CD14-positive monocyte (primary cell): ENCODE measurements at regions not wholly inside any gene's neighbourhood (a gene's known extent, or its start where the extent isn't known, plus 50 kb on each side); places are given as distances from the start of the nearest gene placed in this dataset.
"Not testable (repeated sequence)": the region's sequence is repeated elsewhere in the genome, so short reads cannot be mapped to it uniquely, and the experiment has no call there.

ENCODE experiments used
- DNase-seq, 3 donors: peaks; one replicate each; pipeline ENCODE4 v3.0.0-alpha.2; 2011 to 2022
- H2AFZ ChIP-seq: 2 replicates; pipeline ENCODE4 v1.6.0; 2012; ENCODE audit warnings: mild to moderate bottlenecking, low read depth, low read length, inconsistent platforms; ENCODE audit not compliant: insufficient read depth, poor library complexity, severe bottlenecking
- H3K27ac ChIP-seq, 2 donors: 1 replicate in 1 of 2; 2 replicates in 1 of 2; pipeline ENCODE4 v1.5.1; 2012 to 2013; ENCODE audit warnings: low read length in 2 of 2, control low read depth in 1 of 2, inconsistent platforms in 1 of 2, low read depth in 1 of 2, mild to moderate bottlenecking in 1 of 2
- H3K27me3 ChIP-seq, 2 donors: one replicate each; pipeline versions ENCODE4 v1.6.0 to v1.6.1; 2011 to 2013; ENCODE audit warnings: low read length in 2 of 2; ENCODE audit not compliant: control insufficient read depth in 2 of 2, insufficient read depth in 2 of 2
- H3K36me3 ChIP-seq, 2 donors: replicated peaks in 1 of 2; 1 replicate in 1 of 2; 2 replicates in 1 of 2; pipeline versions ENCODE4 v1.5.1 to v1.6.1; 2012 to 2013; ENCODE audit warnings: low read length in 2 of 2, control low read depth in 1 of 2, inconsistent platforms in 1 of 2, mild to moderate bottlenecking in 1 of 2; ENCODE audit not compliant: insufficient read depth in 2 of 2, control insufficient read depth in 1 of 2
- H3K4me1 ChIP-seq, 2 donors: 1 replicate in 1 of 2; 2 replicates in 1 of 2; pipeline versions ENCODE4 v1.5.1 to v1.6.1; 2012 to 2013; ENCODE audit warnings: low read length in 2 of 2, control low read depth in 1 of 2, inconsistent platforms in 1 of 2, mild to moderate bottlenecking in 1 of 2, moderate library complexity in 1 of 2; ENCODE audit not compliant: insufficient read depth in 2 of 2, control insufficient read depth in 1 of 2
- H3K4me2 ChIP-seq: replicated peaks from 2 replicates; pipeline ENCODE3; 2012; ENCODE audit warnings: low read length, moderate library complexity, mild to moderate bottlenecking; ENCODE audit not compliant: poor library complexity, severe bottlenecking; ENCODE audit errors: extremely low read depth
- H3K4me3 ChIP-seq, 3 experiments: fragments of 200-600 bp in 1 of 3; sonication (generic) in 1 of 3; replicated peaks in 1 of 3; 1 replicate in 2 of 3; 2 replicates in 1 of 3; pipeline ENCODE4 v1.5.1; 2011 to 2013; ENCODE audit warnings: low read length in 3 of 3, mild to moderate bottlenecking in 3 of 3, control low read depth in 2 of 3, low read depth in 2 of 3, inconsistent platforms in 1 of 3, moderate library complexity in 1 of 3
- H3K79me2 ChIP-seq: 2 replicates; pipeline ENCODE4 v1.6.0; 2012; ENCODE audit warnings: mild to moderate bottlenecking, control low read depth, inconsistent platforms, low read length, moderate library complexity; ENCODE audit not compliant: insufficient read depth
- H3K9ac ChIP-seq: 2 replicates; pipeline ENCODE4 v1.6.0; 2017; ENCODE audit warnings: low read length, mild to moderate bottlenecking; ENCODE audit not compliant: insufficient read depth, poor library complexity, severe bottlenecking
- H3K9me3 ChIP-seq, 2 donors: replicated peaks in 1 of 2; 1 replicate in 1 of 2; 2 replicates in 1 of 2; pipeline versions ENCODE4 v1.5.1 to v1.6.1; 2012 to 2013; ENCODE audit warnings: low read length in 2 of 2, control low read depth in 1 of 2; ENCODE audit not compliant: control insufficient read depth in 1 of 2, insufficient read depth in 1 of 2
- H4K20me1 ChIP-seq: 2 replicates; pipeline ENCODE4 v1.6.0; 2012; ENCODE audit warnings: mild to moderate bottlenecking, low read length, control low read depth, moderate library complexity; ENCODE audit not compliant: insufficient read depth
- H3K27ac Mint-ChIP-seq, 7 donors: one replicate each; pipeline ENCODE4 v1.8.0; 2020; ENCODE audit warnings: mild to moderate bottlenecking in 7 of 7, mixed read lengths in 7 of 7, moderate library complexity in 6 of 7, inconsistent platforms in 2 of 7
- H3K27me3 Mint-ChIP-seq, 3 donors: one replicate each; pipeline ENCODE4 v1.8.0; 2021 to 2022; ENCODE audit warnings: low read depth in 3 of 3, mild to moderate bottlenecking in 3 of 3, mixed read lengths in 3 of 3, moderate library complexity in 3 of 3, inconsistent platforms in 1 of 3
- H3K36me3 Mint-ChIP-seq, 2 donors: one replicate each; pipeline ENCODE4 v1.8.0; 2020; ENCODE audit warnings: mixed read lengths in 2 of 2, inconsistent platforms in 1 of 2, mild to moderate bottlenecking in 1 of 2
- H3K4me1 Mint-ChIP-seq: one replicate; pipeline ENCODE4 v1.8.0; 2020; ENCODE audit warnings: mild to moderate bottlenecking, mixed read lengths
- H3K4me3 Mint-ChIP-seq, 2 donors: one replicate each; pipeline ENCODE4 v1.8.0; 2020; ENCODE audit warnings: mild to moderate bottlenecking in 2 of 2, mixed read lengths in 2 of 2, moderate library complexity in 1 of 2
- H3K9me3 Mint-ChIP-seq, 7 donors: one replicate each; pipeline ENCODE4 v1.8.0; 2020 to 2022; ENCODE audit warnings: mixed read lengths in 7 of 7, mild to moderate bottlenecking in 6 of 7, moderate library complexity in 6 of 7, inconsistent platforms in 2 of 7
- WGBS: methylation state at CpG from one replicate; pipeline ENCODE4 v1.1.5; 2013; ENCODE audit warnings: missing lambda C conversion rate; ENCODE audit not compliant: insufficient coverage; 5-methylcytosine and 5-hydroxymethylcytosine counted together
- intact Hi-C, 2 donors: fragments of 100-400 bp; cut with micrococcal nuclease; formaldehyde crosslinking; loops; one replicate each; pipeline versions ENCODE4 v1.15.0 to v1.15.1; 2023

DNA sequence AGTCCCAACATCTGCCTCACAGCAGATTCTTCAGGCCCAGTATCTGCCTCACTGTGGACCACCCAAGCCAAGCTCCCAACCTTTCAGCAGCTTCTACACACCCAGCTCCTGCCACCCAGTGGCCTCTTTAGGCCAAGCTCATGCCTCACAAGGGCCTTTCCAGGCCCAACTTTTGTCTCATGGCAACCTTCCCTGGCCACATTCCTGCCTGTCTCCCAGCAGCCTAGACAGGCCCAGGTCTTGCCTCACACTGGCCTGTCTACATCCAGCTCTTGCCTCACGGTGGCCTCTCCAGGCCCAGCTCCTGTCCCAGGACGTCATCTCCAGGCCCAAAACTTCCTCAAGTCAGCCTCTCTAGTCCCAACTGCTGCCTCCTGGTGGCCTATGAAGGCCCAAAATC lies 65.0 kb downstream of the CCDC201 start:
- H3K27ac ChIP-seq, DNase-seq, H3K4me3 ChIP-seq, H3K4me1 ChIP-seq, H4K20me1 ChIP-seq, H3K9me3 ChIP-seq, H2AFZ ChIP-seq, H3K27me3 ChIP-seq, H3K36me3 Mint-ChIP-seq, intact Hi-C loops, H3K27me3 Mint-ChIP-seq, H3K9ac ChIP-seq, H3K4me3 Mint-ChIP-seq, H3K4me2 ChIP-seq, H3K4me1 Mint-ChIP-seq, H3K79me2 ChIP-seq, H3K9me3 Mint-ChIP-seq, H3K36me3 ChIP-seq: not testable (repeated sequence)
- peak overlapping the region in 1 of 7 donors; percentile 75 for H3K27ac Mint-ChIP-seq
- no CpG with 5 or more reads among the region's 2 CpGs for WGBS

DNA sequence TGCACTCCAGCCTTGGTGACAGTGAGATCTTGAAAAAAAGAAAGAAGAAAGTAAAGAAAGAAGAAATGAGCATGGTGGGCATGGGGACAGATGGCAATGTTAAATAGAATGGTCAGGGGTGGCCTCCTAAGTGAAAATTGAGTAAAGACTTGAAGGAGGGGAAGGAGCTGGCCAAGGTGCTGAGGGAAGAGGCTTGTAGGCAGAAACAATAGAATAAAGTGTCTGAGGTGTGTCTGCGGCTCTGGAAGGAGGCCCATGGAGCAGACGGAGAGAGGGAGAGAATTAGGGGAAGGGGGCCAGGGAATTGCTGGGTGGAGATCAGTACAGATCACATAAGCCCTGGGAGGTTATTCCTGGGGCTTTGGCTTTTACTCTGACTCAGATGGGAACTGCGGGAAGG lies 70.7 kb downstream of the CCDC201 start:
- H3K27me3 ChIP-seq, H3K4me2 ChIP-seq, H4K20me1 ChIP-seq, H3K79me2 ChIP-seq, H3K4me1 ChIP-seq, H3K4me3 Mint-ChIP-seq, H3K9me3 ChIP-seq, H3K4me3 ChIP-seq, H3K9ac ChIP-seq, H2AFZ ChIP-seq, H3K27me3 Mint-ChIP-seq, H3K27ac ChIP-seq, H3K4me1 Mint-ChIP-seq, H3K27ac Mint-ChIP-seq, H3K36me3 Mint-ChIP-seq, H3K36me3 ChIP-seq, H3K9me3 Mint-ChIP-seq, intact Hi-C loops, DNase-seq: not testable (repeated sequence)
- 97% methylated on average over 3 of the region's 3 CpGs for WGBS

DNA sequence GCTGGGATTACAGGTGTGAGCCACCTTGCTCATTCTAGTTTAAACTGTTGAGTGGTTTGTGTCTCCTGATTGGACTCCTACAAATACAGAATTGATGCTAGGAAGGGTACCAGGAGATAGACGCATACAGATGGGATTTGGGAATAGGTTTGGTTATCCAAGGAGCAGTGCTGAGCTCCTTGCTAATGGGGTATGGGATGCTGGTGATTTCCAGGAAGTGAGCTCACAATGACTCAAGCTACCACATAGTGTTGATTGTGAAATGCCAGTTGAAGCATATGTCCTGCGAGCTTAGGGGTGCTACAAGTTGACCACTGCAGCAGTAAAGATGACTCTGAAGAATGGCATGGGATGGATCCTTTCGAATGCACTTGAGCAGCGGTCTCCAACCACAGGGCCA lies 75.6 kb downstream of the CCDC201 start:
- DNase-seq, H3K27me3 ChIP-seq, H3K4me1 ChIP-seq, H3K4me1 Mint-ChIP-seq, H4K20me1 ChIP-seq, H3K36me3 ChIP-seq, H3K4me3 Mint-ChIP-seq, H3K9ac ChIP-seq, H3K79me2 ChIP-seq, H3K9me3 Mint-ChIP-seq, H3K9me3 ChIP-seq, H3K36me3 Mint-ChIP-seq, H3K4me3 ChIP-seq, H2AFZ ChIP-seq, intact Hi-C loops, H3K27ac Mint-ChIP-seq, H3K27me3 Mint-ChIP-seq, H3K4me2 ChIP-seq, H3K27ac ChIP-seq: not testable (repeated sequence)
- WGBS = no CpG with 5 or more reads among the region's 4 CpGs

DNA sequence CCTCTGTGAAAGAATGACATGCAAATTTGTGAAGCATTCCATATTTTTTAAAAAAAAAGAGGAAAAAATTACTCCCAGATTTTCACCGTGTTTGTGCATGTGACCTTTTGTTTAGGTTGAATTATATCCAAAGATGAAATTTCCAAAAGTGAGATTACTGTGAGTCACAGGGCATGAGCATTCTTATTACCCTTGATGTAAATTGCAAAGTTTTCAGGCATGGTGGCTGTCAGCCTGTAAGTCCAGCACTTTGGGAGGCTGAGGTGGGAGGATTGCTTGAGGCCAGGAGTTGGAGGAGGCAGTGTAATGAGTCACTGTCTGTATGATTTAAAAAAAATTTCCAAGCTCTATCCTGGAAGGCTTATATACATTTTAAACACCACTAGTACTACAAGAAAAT lies 83.2 kb downstream of the CCDC201 start:
- H3K27me3 Mint-ChIP-seq, H3K36me3 Mint-ChIP-seq, H3K9me3 Mint-ChIP-seq, H4K20me1 ChIP-seq, H3K9ac ChIP-seq, H3K9me3 ChIP-seq, H3K27ac Mint-ChIP-seq, H3K4me3 ChIP-seq, H3K27me3 ChIP-seq, H3K4me3 Mint-ChIP-seq, H3K4me1 Mint-ChIP-seq, H2AFZ ChIP-seq, H3K4me1 ChIP-seq, intact Hi-C loops, H3K79me2 ChIP-seq, H3K36me3 ChIP-seq, H3K27ac ChIP-seq, H3K4me2 ChIP-seq, DNase-seq: not testable (repeated sequence)
- 67% methylated on average over 1 of the region's 1 CpG for WGBS

DNA sequence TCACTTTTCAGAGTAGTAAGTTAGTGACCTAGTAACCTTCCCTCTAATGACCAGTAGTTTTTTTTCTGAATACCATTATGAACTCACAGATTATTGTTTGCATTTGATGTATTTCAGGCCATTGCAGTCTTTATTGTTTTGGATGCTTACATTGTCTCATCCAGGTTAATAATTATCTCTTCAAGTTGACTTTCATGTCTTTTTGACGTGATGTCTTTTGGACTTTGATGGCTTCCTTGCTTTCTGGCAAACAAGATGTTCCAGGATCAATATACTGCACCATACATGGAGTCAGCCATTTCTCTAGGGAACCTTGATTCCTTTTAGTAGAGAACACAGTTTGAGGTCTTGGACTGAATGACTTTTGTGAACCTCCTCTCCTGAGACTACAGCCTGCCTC lies 87.2 kb downstream of the CCDC201 start:
- H3K27me3 ChIP-seq, H3K9ac ChIP-seq, H3K4me3 ChIP-seq, H3K36me3 ChIP-seq, H4K20me1 ChIP-seq, H3K27me3 Mint-ChIP-seq, H3K4me3 Mint-ChIP-seq, H3K9me3 ChIP-seq, H3K79me2 ChIP-seq, DNase-seq, H3K4me1 ChIP-seq, intact Hi-C loops, H3K4me2 ChIP-seq, H3K36me3 Mint-ChIP-seq, H3K27ac Mint-ChIP-seq, H3K4me1 Mint-ChIP-seq, H3K9me3 Mint-ChIP-seq, H2AFZ ChIP-seq, H3K27ac ChIP-seq: not testable (repeated sequence)
- no CpG with 5 or more reads among the region's 1 CpG for WGBS
